PFSK-1 (cell line): ENCODE measurements at regions not wholly inside any gene's neighbourhood (a gene's known extent, or its start where the extent isn't known, plus 50 kb on each side); places are given as distances from the start of the nearest gene placed in this dataset.

Source experiments
- FOXP2 ChIP-seq: optimal IDR thresholded peaks from 2 replicates; pipeline ENCODE3; 2011; ENCODE audit warnings: borderline replicate concordance, control low read depth, inconsistent platforms; ENCODE audit not compliant: insufficient read depth; ENCODE audit errors: extremely low read length, extremely low read depth
- POLR2AphosphoS5 ChIP-seq: IDR thresholded peaks from 2 replicates; pipeline ENCODE4 v1.6.1; 2012; ENCODE audit warnings: low read depth, mild to moderate bottlenecking, control low read depth, low read length, moderate library complexity
- SIN3A ChIP-seq: IDR thresholded peaks from 2 replicates; pipeline ENCODE4 v1.6.1; 2012; ENCODE audit warnings: mild to moderate bottlenecking, low read length, moderate library complexity, borderline replicate concordance; ENCODE audit not compliant: insufficient read depth
- TAF1 ChIP-seq: IDR thresholded peaks from 2 replicates; pipeline ENCODE4 v1.6.1; 2012; ENCODE audit warnings: low read length, control low read depth, borderline replicate concordance; ENCODE audit not compliant: insufficient read depth
- TF ChIP-seq, protein P1 (sequence below), 2 experiments: IDR thresholded peaks; 2 replicates each; pipeline versions ENCODE4 v1.6.1 to v1.8.0; 2011 to 2012; ENCODE audit warnings: low read depth in 2 of 2, low read length in 2 of 2, control low read depth in 1 of 2, inconsistent platforms in 1 of 2, mild to moderate bottlenecking in 1 of 2, moderate library complexity in 1 of 2; ENCODE audit not compliant: insufficient read depth in 1 of 2

DNA sequence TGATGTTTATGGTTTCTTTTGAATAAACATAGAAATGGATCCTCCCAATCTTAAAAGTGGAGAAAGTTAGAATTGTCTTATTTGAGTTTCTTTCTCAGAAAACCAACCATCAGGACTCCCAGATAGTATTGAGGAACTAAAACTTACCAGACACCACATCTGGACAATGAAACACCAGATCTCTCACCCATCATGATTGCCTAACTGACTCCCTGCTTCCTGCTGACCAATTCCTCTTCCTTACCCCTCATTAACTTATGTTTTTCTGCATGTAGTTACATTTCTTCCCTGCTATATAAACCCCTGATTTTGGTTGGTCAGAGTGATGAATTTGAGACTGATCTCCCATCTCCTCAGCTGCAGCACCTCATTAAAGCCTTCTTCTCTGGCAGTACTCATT is 242.0 kb upstream of the SETMAR start:
- no peak for TF ChIP-seq TAF1
- no peak for TF ChIP-seq FOXP2
- TF ChIP-seq SIN3A, result no peak
- TF ChIP-seq POLR2AphosphoS5, result no peak
- TF ChIP-seq, protein P1, sequence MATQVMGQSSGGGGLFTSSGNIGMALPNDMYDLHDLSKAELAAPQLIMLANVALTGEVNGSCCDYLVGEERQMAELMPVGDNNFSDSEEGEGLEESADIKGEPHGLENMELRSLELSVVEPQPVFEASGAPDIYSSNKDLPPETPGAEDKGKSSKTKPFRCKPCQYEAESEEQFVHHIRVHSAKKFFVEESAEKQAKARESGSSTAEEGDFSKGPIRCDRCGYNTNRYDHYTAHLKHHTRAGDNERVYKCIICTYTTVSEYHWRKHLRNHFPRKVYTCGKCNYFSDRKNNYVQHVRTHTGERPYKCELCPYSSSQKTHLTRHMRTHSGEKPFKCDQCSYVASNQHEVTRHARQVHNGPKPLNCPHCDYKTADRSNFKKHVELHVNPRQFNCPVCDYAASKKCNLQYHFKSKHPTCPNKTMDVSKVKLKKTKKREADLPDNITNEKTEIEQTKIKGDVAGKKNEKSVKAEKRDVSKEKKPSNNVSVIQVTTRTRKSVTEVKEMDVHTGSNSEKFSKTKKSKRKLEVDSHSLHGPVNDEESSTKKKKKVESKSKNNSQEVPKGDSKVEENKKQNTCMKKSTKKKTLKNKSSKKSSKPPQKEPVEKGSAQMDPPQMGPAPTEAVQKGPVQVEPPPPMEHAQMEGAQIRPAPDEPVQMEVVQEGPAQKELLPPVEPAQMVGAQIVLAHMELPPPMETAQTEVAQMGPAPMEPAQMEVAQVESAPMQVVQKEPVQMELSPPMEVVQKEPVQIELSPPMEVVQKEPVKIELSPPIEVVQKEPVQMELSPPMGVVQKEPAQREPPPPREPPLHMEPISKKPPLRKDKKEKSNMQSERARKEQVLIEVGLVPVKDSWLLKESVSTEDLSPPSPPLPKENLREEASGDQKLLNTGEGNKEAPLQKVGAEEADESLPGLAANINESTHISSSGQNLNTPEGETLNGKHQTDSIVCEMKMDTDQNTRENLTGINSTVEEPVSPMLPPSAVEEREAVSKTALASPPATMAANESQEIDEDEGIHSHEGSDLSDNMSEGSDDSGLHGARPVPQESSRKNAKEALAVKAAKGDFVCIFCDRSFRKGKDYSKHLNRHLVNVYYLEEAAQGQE (IDR thresholded peaks at IDR 0.05; ENCODE audit: insufficient read depth in 1 of 2, low read depth in 2 of 2, low read length in 2 of 2), result no peak

DNA sequence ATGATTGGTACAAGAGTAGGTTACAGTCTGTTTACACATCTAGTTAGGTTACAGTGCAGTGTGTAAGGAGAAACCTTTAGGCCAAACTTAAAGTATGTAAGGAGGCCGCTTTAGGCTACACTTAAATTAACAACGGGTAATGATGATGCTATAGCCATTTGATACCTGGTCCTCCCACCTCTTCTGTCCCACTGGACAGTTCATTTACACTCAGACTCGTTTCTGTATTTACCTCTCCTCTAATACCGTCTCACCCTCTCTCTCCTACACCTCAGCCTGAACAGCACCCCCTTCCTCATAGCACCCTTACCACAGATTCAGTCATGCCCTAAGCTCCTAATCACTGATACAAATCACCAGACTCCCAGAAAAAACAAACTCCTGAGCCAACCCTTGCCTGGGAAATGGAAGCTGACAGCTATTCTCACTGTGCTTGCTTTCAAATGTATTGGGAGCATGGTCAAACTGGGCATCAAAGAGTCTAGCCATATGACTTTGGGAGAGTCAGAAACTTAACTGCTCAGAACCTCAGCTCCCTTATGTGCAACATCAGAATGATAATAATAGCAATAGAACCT is 241.3 kb upstream of the SETMAR start:
- no peak for TF ChIP-seq POLR2AphosphoS5
- no peak for TF ChIP-seq TAF1
- TF ChIP-seq, protein P1 (IDR thresholded peaks at IDR 0.05; ENCODE audit: insufficient read depth in 1 of 2, low read depth in 2 of 2, low read length in 2 of 2), result no peak
- TF ChIP-seq SIN3A, result no peak
- TF ChIP-seq FOXP2, result no peak

DNA sequence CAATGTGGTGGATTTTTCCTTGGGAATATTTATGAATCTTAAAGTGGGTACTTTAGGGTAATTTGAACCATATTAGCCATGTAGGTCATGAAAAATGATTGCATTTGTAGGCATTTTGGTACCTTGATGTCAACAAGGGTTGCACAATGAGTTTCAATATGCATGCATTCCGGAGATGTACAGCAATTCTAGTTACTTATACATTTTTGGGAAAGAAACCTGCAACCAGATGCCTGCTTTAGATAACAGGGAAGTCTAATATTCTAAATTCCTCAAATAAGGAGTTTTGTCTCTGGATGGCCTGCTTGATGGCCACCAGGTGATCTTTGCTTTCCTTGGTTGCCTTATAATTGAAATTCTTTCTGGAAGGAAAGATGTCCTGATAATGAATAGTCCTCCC is 240.5 kb upstream of the SETMAR start:
- TF ChIP-seq POLR2AphosphoS5, result no peak

DNA sequence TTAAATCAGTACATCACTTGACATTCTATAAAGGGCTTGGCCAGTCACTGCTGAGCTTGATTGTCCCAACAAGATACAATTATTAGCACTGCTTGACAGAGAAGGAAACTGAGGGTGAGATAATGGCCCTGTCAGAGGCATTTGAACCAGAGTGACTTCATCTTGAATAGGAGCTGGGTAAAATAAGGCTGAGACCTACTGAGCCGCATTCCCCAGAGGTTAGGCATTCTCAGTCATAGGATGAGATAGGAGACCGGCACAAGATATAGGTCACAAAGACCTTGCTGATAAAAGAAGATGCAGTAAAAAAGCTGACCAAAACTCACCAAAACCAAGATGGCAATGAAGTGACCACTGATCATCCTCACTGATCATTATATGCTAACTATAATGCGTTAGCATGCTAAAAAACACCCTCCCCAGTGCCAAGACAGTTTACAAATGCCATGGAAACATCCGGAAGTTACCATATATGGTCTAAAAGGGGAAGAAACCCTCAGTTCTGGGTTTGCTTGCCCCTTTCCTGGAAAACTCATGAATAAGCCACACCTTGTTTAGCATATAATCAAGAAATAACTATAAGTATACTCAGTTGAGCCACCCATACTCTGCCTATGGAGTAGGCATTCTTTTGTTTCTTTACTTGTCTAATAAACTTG is 239.1 kb upstream of the SETMAR start:
- TF ChIP-seq, protein P1 (IDR thresholded peaks at IDR 0.05; ENCODE audit: insufficient read depth in 1 of 2, low read depth in 2 of 2, low read length in 2 of 2), result no peak
- no peak for TF ChIP-seq TAF1
- TF ChIP-seq SIN3A, result no peak
- no peak for TF ChIP-seq POLR2AphosphoS5
- no peak for TF ChIP-seq FOXP2

DNA sequence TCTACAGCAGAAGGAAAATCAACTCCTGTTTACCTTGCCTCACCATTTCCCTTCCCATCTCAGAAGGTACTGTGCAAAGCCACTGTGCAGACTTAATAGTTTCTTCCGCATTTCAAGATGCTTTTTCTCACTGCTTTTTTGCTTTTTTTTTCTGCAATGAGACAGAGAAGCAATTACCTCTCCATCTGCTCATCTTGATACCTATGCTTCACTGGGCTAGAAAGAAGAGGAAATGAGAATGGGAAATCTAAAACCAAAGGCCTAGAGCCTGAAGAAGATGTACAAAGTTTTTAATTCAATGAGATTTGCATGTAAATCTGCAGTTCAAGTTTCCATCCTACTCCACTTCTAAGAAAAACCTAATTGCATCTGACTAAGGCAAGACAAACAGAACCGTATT is 238.1 kb upstream of the SETMAR start:
- TF ChIP-seq POLR2AphosphoS5, result no peak
- TF ChIP-seq SIN3A, result no peak
- no peak for TF ChIP-seq FOXP2
- TF ChIP-seq TAF1, result no peak
- TF ChIP-seq, protein P1 (IDR thresholded peaks at IDR 0.05; ENCODE audit: insufficient read depth in 1 of 2, low read depth in 2 of 2, low read length in 2 of 2), result no peak
